ENCODE measurements at regions not wholly inside any gene's neighbourhood (a gene's known extent, or its start where the extent isn't known, plus 50 kb on each side); places are given as distances from the start of the nearest gene placed in this dataset.

- no peak for DNase-seq
Observed at GRCh38 chr15:36210426-36210825, 369.0 kb upstream of the CDIN1 start.

- DNase-seq: no peak
Observed at GRCh38 chr15:36218322-36218721, 361.1 kb upstream of the CDIN1 start.

- DNase-seq: no peak
Observed at GRCh38 chr15:36218991-36219390, 360.4 kb upstream of the CDIN1 start.

- no peak for DNase-seq
Observed at GRCh38 chr15:36221992-36222391, 357.4 kb upstream of the CDIN1 start.

GRCh38 chr15:36230776-36231175 lies 348.6 kb upstream of the CDIN1 start:
- DNase-seq: no peak

- no peak for DNase-seq
Observed at GRCh38 chr15:36232491-36232890, 346.9 kb upstream of the CDIN1 start.

- DNase-seq: no peak
Observed at GRCh38 chr15:36234743-36235142, 344.7 kb upstream of the CDIN1 start.

GRCh38 chr15:36235173-36235572 lies 344.3 kb upstream of the CDIN1 start:
- DNase-seq: no peak

- no peak for DNase-seq
Observed at GRCh38 chr15:36239509-36239908, 339.9 kb upstream of the CDIN1 start.

GRCh38 chr15:36251450-36251849 lies 328.0 kb upstream of the CDIN1 start:
- no peak for DNase-seq

- DNase-seq: no peak
Observed at GRCh38 chr15:36252146-36252711, 327.2 kb upstream of the CDIN1 start.

GRCh38 chr15:36254426-36254825 lies 325.0 kb upstream of the CDIN1 start:
- no peak for DNase-seq

GRCh38 chr15:36256404-36256807 lies 323.0 kb upstream of the CDIN1 start:
- no peak for DNase-seq

GRCh38 chr15:36263666-36264065 lies 315.8 kb upstream of the CDIN1 start:
- no peak for DNase-seq

GRCh38 chr15:36265422-36265821 lies 314.0 kb upstream of the CDIN1 start:
- no peak for DNase-seq

- no peak for DNase-seq
Observed at GRCh38 chr15:36271048-36271447, 308.4 kb upstream of the CDIN1 start.

- DNase-seq: no peak
Observed at GRCh38 chr15:36275656-36276055, 303.8 kb upstream of the CDIN1 start.

- DNase-seq: no peak
Observed at GRCh38 chr15:36278219-36278618, 301.2 kb upstream of the CDIN1 start.

- no peak for DNase-seq
Observed at GRCh38 chr15:36282821-36283220, 296.6 kb upstream of the CDIN1 start.

GRCh38 chr15:36284911-36285310 lies 294.5 kb upstream of the CDIN1 start:
- no peak for DNase-seq

- no peak for DNase-seq
Observed at GRCh38 chr15:36291501-36291900, 287.9 kb upstream of the CDIN1 start.

- DNase-seq: no peak
Observed at GRCh38 chr15:36294359-36294758, 285.1 kb upstream of the CDIN1 start.

- DNase-seq: no peak
Observed at GRCh38 chr15:36301947-36302346, 277.5 kb upstream of the CDIN1 start.

GRCh38 chr15:36313021-36313420 lies 266.4 kb upstream of the CDIN1 start:
- no peak for DNase-seq

- no peak for DNase-seq
Observed at GRCh38 chr15:36313736-36314280, 265.6 kb upstream of the CDIN1 start.
